ENCODE measurements at regions not wholly inside any gene's neighbourhood (a gene's known extent, or its start where the extent isn't known, plus 50 kb on each side); places are given as distances from the start of the nearest gene placed in this dataset.
A peak's percentile ranks its signal among the peaks of the same experiment; 100 is the strongest.
"Not testable (repeated sequence)": the region's sequence is repeated elsewhere in the genome, so short reads cannot be mapped to it uniquely, and the experiment has no call there.

GRCh38 chr12:11446372-11446771 lies 51.0 kb upstream of the PRB2 start:
- no peak for DNase-seq (ENCODE audit: low read depth)

- no peak for DNase-seq (ENCODE audit: low read depth)
These were observed 62.8 kb upstream of the PRB2 start for GRCh38 chr12:11457996-11458645.

- no peak for DNase-seq (ENCODE audit: low read depth)
These were observed 65.1 kb upstream of the PRB2 start for GRCh38 chr12:11460343-11461023.

GRCh38 chr12:11461433-11461832 lies 66.1 kb upstream of the PRB2 start:
- no peak for DNase-seq (ENCODE audit: low read depth)

- DNase-seq (ENCODE audit: low read depth): no peak
These were observed 81.7 kb upstream of the PRB2 start for GRCh38 chr12:11477110-11477509.

- DNase-seq (ENCODE audit: low read depth): no peak
These were observed 87.6 kb upstream of the PRB2 start for GRCh38 chr12:11482955-11483354.

- peak; percentile 32 for DNase-seq (ENCODE audit: low read depth)
These were observed 91.5 kb upstream of the PRB2 start for GRCh38 chr12:11486623-11487444.

GRCh38 chr12:11496157-11496851 lies 100.9 kb upstream of the PRB2 start:
- DNase-seq (ENCODE audit: low read depth): no peak

GRCh38 chr12:11497438-11497837 lies 102.1 kb upstream of the PRB2 start:
- DNase-seq (ENCODE audit: low read depth): no peak

GRCh38 chr12:11497995-11498394 lies 102.6 kb upstream of the PRB2 start:
- no peak for DNase-seq (ENCODE audit: low read depth)

GRCh38 chr12:11498574-11498973 lies 103.2 kb upstream of the PRB2 start:
- not testable (repeated sequence) for DNase-seq (ENCODE audit: low read depth)

GRCh38 chr12:11499806-11500187 lies 104.4 kb upstream of the PRB2 start:
- no peak for DNase-seq (ENCODE audit: low read depth)

GRCh38 chr12:11500188-11500860 lies 105.0 kb upstream of the PRB2 start:
- DNase-seq (ENCODE audit: low read depth): peak; percentile 58

GRCh38 chr12:11500861-11501230 lies 105.5 kb upstream of the PRB2 start:
- DNase-seq (ENCODE audit: low read depth): no peak

- DNase-seq (ENCODE audit: low read depth): no peak
These were observed 113.3 kb upstream of the PRB2 start for GRCh38 chr12:11508699-11509098.

GRCh38 chr12:11509326-11509725 lies 114.0 kb upstream of the PRB2 start:
- no peak for DNase-seq (ENCODE audit: low read depth)

- no peak for DNase-seq (ENCODE audit: low read depth)
These were observed 115.3 kb upstream of the PRB2 start for GRCh38 chr12:11510671-11511070.

- no peak for DNase-seq (ENCODE audit: low read depth)
These were observed 117.9 kb upstream of the PRB2 start for GRCh38 chr12:11513288-11513687.

GRCh38 chr12:11517080-11517479 lies 121.7 kb upstream of the PRB2 start:
- DNase-seq (ENCODE audit: low read depth): no peak

GRCh38 chr12:11524446-11524845 lies 125.0 kb upstream of the ETV6 start:
- no peak for DNase-seq (ENCODE audit: low read depth)

- DNase-seq (ENCODE audit: low read depth): no peak
These were observed 115.4 kb upstream of the ETV6 start for GRCh38 chr12:11534064-11534463.

- no peak for DNase-seq (ENCODE audit: low read depth)
These were observed 114.3 kb upstream of the ETV6 start for GRCh38 chr12:11535127-11535526.

Measured in stimulated activated CD8-positive, alpha-beta memory T cell treated with anti-CD3 and anti-CD28 coated beads, Interleukin-15, amount 100 ng/mL, for 24 hours (primary cell).